OCI-LY3 (cell line): ENCODE measurements at regions not wholly inside any gene's neighbourhood (a gene's known extent, or its start where the extent isn't known, plus 50 kb on each side); places are given as distances from the start of the nearest gene placed in this dataset.

Source experiments
- H2AFZ ChIP-seq: fragments of 200-600, 300-600 bp; shearing (Covaris generic); 2 replicates; pipeline ENCODE4 v1.6.0; 2014; ENCODE audit warnings: antibody characterized with exemption, low read depth, low read length
- H3K27ac ChIP-seq: fragments of 200-600, 300-600 bp; sonication (generic); 2 replicates; pipeline ENCODE4 v1.5.1; 2014; ENCODE audit warnings: mild to moderate bottlenecking, low read length, moderate library complexity, mixed read lengths
- H3K27me3 ChIP-seq: fragments of 200-600, 300-600 bp; sonication (generic); 2 replicates; pipeline ENCODE4 v1.6.1; 2014; ENCODE audit warnings: low read depth, low read length, mixed read lengths
- H3K36me3 ChIP-seq: fragments of 200-600, 300-600 bp; sonication (generic); replicated peaks from 2 replicates; pipeline ENCODE3; 2014; ENCODE audit warnings: low read depth, low read length, mixed read lengths
- H3K4me1 ChIP-seq: fragments of 300-600, 200-600 bp; sonication (generic); 2 replicates; pipeline ENCODE4 v1.6.1; 2014; ENCODE audit warnings: low read length, mixed read lengths
- H3K4me2 ChIP-seq: fragments of 200-600, 300-600 bp; sonication (generic); 2 replicates; pipeline ENCODE4 v1.6.1; 2014; ENCODE audit warnings: low read length, mixed read lengths
- H3K4me3 ChIP-seq: fragments of 300-600, 200-600 bp; sonication (generic); 2 replicates; pipeline ENCODE4 v1.5.1; 2014; ENCODE audit warnings: antibody characterized with exemption, mild to moderate bottlenecking, low read length, moderate library complexity
- H3K79me2 ChIP-seq: fragments of 300-600, 200-600 bp; shearing (Covaris generic); 2 replicates; pipeline ENCODE4 v1.6.1; 2014; ENCODE audit warnings: mild to moderate bottlenecking, low read length, mixed read lengths
- H3K9ac ChIP-seq: fragments of 300-600, 200-600 bp; shearing (Covaris generic); 2 replicates; pipeline ENCODE4 v1.6.0; 2014; ENCODE audit warnings: mild to moderate bottlenecking, low read length, moderate library complexity
- H3K9me3 ChIP-seq: fragments of 200-600, 300-600 bp; shearing (Covaris generic); 2 replicates; pipeline ENCODE4 v1.6.1; 2014; ENCODE audit warnings: low read length, mixed read lengths; ENCODE audit not compliant: insufficient read depth
- H4K20me1 ChIP-seq: fragments of 200-600, 300-600 bp; sonication (generic); 2 replicates; pipeline ENCODE4 v1.6.1; 2016; ENCODE audit warnings: low read length, mixed read lengths; ENCODE audit not compliant: insufficient read depth
- EZH2phosphoT487 ChIP-seq: fragments of 200-600 bp; shearing (Covaris generic); IDR thresholded peaks from 2 replicates; pipeline ENCODE4 v1.6.1; 2018; ENCODE audit warnings: antibody characterized with exemption, mixed run types, low read depth
- TF ChIP-seq, protein P1 (sequence below): fragments of 200-600, 300-600 bp; sonication (generic); IDR thresholded peaks from 2 replicates; pipeline ENCODE4 v1.5.1; 2014; ENCODE audit warnings: antibody characterized with exemption, low read length, low read depth

DNA sequence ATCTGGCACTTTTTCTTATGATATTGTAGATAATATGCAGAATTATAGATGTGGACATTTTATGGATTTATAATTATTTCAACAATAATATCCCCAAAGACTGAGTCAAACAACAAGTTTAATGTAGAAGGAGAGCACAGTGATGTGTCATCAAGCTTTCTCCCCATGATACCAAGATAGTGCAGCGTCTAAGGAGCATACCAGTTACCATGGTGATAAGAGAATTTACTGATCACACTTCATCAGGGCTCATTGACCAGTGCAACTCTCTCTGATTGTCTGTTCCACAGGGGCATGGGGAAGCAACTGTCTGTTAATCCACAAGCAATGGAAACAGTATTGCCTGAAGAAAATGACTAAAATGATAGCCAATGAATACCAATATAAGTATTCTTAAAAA is 209.6 kb upstream of the DPYD start:
- Histone ChIP-seq H2AFZ (no peak overlapping the region), H3K4me3 (no peak overlapping the region), H3K79me2 (no peaks in the 10 kb centered on the region), H3K9me3 (no peaks in the 10 kb centered on the region), H3K4me2 (no peak overlapping the region), H3K4me1 (no peaks in the 10 kb centered on the region), H3K27ac (no peak overlapping the region), H3K27me3 (no peaks in the 10 kb centered on the region), H3K9ac (no peak overlapping the region), H3K36me3 (no peaks in the 10 kb centered on the region), H4K20me1 (no peaks in the 10 kb centered on the region)
- no peak for TF ChIP-seq EZH2phosphoT487
- TF ChIP-seq, protein P1, sequence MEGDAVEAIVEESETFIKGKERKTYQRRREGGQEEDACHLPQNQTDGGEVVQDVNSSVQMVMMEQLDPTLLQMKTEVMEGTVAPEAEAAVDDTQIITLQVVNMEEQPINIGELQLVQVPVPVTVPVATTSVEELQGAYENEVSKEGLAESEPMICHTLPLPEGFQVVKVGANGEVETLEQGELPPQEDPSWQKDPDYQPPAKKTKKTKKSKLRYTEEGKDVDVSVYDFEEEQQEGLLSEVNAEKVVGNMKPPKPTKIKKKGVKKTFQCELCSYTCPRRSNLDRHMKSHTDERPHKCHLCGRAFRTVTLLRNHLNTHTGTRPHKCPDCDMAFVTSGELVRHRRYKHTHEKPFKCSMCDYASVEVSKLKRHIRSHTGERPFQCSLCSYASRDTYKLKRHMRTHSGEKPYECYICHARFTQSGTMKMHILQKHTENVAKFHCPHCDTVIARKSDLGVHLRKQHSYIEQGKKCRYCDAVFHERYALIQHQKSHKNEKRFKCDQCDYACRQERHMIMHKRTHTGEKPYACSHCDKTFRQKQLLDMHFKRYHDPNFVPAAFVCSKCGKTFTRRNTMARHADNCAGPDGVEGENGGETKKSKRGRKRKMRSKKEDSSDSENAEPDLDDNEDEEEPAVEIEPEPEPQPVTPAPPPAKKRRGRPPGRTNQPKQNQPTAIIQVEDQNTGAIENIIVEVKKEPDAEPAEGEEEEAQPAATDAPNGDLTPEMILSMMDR: no peak

DNA sequence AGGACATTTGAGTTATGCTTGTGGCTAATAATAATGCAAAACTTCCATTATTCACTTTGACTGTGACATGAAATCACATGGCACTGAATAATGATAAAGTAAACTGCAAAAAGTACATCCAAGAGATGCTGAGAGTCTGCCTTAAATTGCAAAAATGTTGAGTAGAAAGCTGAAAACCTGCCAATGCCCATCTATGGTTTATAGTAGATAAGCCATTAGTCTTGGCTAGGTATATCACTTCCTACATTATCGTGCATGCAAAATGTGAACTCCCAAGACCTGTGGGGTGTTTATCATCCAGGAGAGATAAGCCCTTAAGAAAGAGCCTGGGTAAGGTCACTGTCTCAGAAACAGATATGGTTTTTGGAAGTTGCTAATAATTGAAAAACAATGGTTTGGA is 208.7 kb upstream of the DPYD start:
- no peak for TF ChIP-seq EZH2phosphoT487
- TF ChIP-seq, protein P1: no peak
- H3K4me2 ChIP-seq: no peak overlapping the region
- no peaks in the 10 kb centered on the region for H3K9me3 ChIP-seq
- no peak overlapping the region for H3K4me3 ChIP-seq
- no peak overlapping the region for H2AFZ ChIP-seq
- H3K4me1 ChIP-seq: no peaks in the 10 kb centered on the region
- H4K20me1 ChIP-seq: no peaks in the 10 kb centered on the region
- H3K27me3 ChIP-seq: no peaks in the 10 kb centered on the region
- no peak overlapping the region for H3K9ac ChIP-seq
- no peaks in the 10 kb centered on the region for H3K36me3 ChIP-seq
- no peaks in the 10 kb centered on the region for H3K79me2 ChIP-seq
- no peak overlapping the region for H3K27ac ChIP-seq

DNA sequence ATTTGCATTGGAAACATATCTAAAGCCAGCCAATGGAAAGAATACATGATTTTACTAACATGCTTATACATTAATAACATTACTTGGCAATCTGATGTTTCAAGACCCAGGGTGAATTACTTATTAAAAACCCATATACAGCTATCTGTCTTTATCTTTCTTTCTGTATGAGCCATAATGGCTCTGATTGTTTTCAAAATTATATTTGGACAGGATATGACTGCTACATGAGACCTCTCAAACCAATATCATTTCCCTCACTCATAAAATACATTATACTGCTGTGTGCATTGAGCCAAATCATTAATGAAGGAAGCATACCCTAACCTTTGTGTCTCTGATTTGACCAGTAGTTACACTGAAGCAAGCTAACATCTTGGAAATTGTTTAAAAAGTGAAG is 205.9 kb upstream of the DPYD start:
- Histone ChIP-seq H3K36me3 (no peaks in the 10 kb centered on the region), H3K9me3 (no peaks in the 10 kb centered on the region), H2AFZ (no peak overlapping the region), H3K4me3 (no peak overlapping the region), H3K4me1 (no peaks in the 10 kb centered on the region), H3K79me2 (no peaks in the 10 kb centered on the region), H3K9ac (no peak overlapping the region), H3K27me3 (no peaks in the 10 kb centered on the region), H4K20me1 (no peaks in the 10 kb centered on the region), H3K4me2 (no peak overlapping the region), H3K27ac (no peak overlapping the region)
- no peak for TF ChIP-seq EZH2phosphoT487
- TF ChIP-seq, protein P1: no peak

DNA sequence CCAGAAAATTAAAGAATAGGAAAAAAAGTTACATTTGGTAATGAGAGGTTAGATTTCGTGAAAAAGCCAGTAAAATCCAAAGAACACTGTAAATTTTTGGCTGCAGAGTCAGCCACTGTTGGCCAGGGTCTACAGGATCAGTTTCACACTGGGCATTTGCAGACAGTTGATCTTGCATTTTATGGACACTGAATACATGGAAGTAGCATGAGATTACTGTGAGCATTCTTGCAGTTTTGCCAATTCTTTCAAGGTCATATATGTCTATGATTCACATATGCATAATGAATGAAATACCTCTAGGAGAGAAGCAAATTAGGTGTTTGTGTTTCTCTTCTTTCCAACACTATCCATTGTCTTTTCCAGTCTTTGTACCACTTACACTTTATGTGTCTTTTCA is 200.8 kb upstream of the DPYD start:
- Histone ChIP-seq H4K20me1 (no peaks in the 10 kb centered on the region), H3K4me1 (no peaks in the 10 kb centered on the region), H3K4me3 (no peak overlapping the region), H3K9me3 (no peaks in the 10 kb centered on the region), H3K4me2 (no peak overlapping the region), H3K9ac (no peak overlapping the region), H3K79me2 (no peaks in the 10 kb centered on the region), H3K36me3 (no peaks in the 10 kb centered on the region), H3K27me3 (no peaks in the 10 kb centered on the region), H3K27ac (no peak overlapping the region), H2AFZ (no peak overlapping the region)
- no peak for TF ChIP-seq EZH2phosphoT487
- TF ChIP-seq, protein P1: no peak
